Inflammatory macrophage treated with lipopolysaccharide for 4 hours (primary cell): ENCODE measurements at regions not wholly inside any gene's neighbourhood (a gene's known extent, or its start where the extent isn't known, plus 50 kb on each side); places are given as distances from the start of the nearest gene placed in this dataset.

Experiments used
- DNase-seq: peaks from one replicate; pipeline ENCODE4 v3.0.0-alpha.2; 2020

DNA sequence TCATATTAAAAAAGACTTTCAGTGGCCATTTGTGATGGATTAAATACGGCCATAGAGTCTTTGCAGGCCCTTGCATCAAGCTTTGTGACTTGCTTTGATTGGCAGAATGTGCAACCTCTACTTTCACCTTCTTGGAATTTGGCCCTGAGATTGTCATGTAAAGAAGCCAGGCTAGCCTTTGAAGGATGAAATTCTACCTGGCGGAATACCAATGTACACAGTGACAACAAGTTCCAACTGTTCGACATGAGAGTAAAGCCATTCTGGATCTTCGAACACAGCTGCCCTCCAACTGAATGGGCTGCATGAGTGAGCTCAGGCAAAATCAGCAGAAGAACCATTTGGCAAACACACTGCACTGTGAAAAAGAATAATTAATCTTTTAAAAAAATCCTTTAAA is 321.3 kb downstream of the PHF14 start:
- no peak for DNase-seq

DNA sequence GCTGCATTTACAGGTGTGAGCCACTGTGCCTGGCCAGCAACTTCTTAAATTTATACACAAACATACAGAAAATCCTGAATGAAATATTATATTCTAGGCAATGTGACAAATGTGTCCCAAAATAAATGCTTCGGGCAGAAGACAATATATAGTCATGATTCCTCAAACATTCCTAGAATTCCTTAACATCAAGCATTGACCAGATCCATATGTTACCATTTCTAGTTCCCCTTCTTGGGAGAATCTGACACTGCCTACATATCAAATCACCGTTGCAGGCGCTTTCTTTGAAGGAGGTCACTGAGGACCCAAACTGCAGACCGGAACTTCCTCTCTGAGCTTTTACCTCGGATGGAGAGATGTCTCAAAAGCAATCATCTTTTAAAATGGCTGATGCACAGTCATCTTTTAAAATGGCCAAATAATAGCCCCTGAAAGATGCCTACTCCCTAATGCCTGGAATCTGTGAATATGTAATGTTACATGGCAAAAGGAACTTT is 323.5 kb downstream of the PHF14 start:
- no peak for DNase-seq

DNA sequence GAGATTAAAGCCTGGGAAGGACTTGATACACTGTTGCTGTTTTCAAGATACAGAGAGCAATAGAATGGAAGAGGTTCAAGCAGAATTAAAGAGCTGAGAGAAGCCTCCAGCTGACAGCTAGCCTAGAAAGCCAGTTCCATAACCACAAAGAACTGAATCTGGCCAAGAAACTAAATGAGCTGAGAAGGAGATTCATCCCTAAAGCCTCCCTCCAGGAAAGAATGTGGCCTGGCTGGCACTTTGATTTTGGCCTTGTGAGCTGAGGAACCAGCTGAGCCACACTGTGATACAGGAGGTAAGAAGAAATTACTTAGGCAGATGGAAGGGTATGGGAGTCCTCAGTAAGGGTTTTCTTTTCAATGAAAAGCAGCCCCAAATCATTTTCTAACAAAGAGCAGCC is 324.1 kb downstream of the PHF14 start:
- no peak for DNase-seq

DNA sequence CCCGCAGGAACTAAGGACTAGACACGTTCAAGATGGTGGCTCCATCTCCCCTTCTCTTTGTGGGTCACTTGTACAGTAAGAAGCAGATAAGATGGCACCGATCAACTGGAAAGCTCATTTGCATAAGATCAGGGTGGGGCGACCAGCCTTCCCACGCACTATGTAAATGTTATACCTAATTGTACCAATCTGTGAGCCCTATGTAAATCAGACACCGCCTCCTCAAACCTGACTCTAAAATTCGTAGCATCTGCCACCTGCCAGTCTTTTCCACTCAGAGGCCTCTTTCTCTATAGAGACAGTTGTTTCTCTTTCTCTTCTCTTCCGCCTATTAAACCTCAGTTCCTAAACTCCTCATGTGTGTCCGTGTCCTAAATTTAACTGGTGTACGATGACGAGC is 324.5 kb downstream of the PHF14 start:
- DNase-seq, result no peak

DNA sequence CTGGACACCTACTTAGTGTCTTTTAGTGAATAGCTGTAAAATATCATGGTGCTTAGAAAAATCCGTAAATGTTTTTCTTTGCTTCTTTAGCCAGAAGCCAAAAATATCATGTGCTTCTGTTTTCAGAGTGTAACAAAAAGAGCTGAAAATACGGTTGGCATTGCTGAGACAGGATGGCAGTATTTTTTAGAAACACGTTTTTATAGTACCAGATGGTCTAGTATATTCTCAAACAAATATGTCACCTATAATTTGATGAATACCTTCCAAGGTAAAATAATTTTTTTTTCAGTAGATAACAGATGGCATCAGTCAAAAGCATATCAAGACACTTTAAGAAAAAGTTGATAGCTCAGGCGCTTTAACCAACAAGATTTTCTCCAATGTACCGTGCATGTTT is 326.6 kb downstream of the PHF14 start:
- DNase-seq, result no peak

DNA sequence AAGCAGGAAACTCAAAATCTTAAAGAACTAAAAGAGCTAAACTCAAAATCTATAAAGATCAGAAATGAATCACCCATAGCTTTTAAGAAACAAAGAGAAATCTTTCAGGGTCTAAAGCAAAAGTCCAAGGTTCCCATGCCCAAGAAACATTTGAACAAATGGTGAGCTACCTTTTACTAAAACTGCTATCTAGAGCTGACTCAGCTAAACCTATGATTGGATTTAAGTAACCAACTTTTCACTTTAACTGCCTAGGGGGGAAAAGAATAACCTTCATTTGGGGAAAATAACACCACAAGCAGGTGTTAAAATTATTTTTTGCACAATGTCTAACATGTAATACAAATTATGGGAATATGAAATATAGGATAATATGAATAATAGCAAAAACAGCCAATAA is 328.4 kb downstream of the PHF14 start:
- DNase-seq, result no peak

DNA sequence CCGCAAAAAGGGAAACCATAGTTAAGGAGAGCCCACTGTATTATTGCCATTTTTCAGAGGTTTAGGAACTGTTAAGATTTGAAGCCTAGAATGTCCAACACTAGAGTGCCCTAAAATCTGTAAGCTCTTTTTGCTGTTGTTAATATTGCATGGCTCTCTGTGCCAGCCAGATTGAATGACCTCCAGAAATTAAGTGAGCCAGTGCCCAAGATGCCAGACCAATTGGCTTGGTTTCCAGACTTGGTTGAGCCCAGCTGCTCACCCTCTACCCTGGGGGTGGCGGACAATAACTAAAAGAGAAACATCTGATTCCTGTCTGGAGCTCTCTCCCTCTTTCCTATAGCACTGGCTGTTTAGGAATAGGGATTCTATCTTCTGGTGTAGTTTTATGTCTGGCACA is 340.1 kb downstream of the PHF14 start:
- DNase-seq, result no peak

DNA sequence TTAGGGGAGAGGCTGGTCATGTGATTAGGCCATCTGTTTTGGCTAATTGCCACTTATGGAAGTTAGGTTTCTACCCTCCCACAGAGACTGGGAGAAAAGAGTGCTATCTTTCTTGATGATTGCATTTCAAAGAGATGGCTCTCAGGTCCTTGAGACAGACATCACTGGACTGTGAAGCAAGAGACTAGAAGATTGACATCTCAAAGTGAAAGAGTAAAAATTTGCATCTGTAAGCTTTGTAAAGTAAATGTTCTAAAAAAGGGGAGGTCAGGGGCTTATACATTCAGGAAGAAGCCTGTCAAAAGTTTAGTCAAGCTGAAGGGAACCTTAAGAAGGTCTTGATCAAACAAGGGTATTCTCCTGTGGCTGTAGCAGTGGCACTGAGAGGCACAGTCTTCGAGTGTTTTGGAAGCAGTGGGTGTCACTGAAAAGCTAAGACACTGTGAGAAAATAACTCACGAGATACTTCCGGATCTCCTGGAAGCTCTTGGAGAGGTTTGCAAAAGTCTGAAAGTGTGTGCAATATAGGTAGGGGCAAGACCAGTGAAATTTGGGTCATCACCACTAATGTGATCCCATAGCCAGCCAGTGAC is 342.1 kb downstream of the PHF14 start:
- DNase-seq, result no peak

DNA sequence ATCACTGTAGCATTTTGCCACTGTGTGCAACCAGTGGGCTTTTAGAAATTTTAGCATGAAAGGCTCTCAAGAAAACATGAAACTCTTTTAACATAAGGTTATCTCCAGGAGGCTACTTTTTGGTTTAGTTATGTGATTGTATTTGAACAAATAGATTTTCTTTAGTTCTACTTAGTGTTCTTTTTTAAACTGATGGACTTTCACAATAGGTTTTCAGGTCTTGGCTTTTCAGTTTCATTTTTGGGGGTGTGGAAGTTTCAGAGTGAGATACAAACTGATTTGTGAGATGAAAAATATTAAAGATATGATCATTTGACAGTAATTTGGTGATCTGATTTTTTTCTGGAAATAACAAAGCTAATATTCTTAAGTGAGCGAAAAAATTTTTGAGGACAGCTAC is 344.1 kb downstream of the PHF14 start:
- DNase-seq, result no peak

DNA sequence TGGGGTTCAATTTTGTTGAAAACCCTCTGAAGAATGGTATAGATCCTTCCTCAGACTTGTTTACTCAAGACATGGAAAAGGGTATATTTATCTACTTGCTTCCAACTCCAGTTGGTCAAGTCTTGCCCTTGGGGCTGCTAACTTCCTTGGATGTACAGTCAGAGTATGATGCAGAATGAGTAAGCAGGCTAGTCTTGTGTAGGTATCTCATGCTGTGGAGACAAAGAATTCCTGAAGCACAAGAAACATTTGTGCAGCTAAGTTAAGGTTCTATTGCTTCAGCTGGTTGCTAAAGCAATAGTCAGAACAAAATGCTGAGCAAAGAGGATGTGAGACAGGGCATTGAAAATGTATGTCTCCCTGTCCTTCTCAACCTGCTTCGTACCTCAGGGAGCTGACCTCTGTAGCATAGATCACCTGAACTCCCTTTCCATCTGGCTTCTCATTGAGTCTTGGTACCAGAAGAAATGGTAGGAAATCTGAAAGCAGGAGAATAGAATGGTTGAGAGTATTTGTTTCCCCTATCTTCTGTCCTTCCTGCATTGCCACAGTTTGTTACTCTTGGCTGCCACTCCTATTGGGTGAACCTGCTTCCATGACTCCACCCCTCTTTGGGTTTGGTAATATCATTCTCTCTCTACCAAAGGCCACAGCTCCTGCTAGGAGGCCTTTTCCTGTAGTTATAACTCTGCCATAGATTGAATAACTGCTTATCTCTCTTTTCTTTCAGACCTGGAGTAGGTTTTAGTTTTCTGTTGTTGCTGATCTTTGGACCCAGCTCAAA is 346.0 kb downstream of the PHF14 start:
- DNase-seq, result no peak
